CD4-positive, alpha-beta T cell treated with Interferon gamma for 1 hour (primary cell): ENCODE measurements at regions not wholly inside any gene's neighbourhood (a gene's known extent, or its start where the extent isn't known, plus 50 kb on each side); places are given as distances from the start of the nearest gene placed in this dataset.

Source experiments
- DNase-seq: peaks from one replicate; pipeline ENCODE4 v3.0.0-alpha.2; 2020

- no peak for DNase-seq
Observed at GRCh38 chr10:113329121-113329596, 223.7 kb upstream of the HABP2 start.

- DNase-seq = no peak
Observed at GRCh38 chr10:113331961-113332360, 220.9 kb upstream of the HABP2 start.

GRCh38 chr10:113333313-113333712 lies 219.5 kb upstream of the HABP2 start:
- DNase-seq = no peak

- no peak for DNase-seq
Observed at GRCh38 chr10:113335592-113335991, 217.3 kb upstream of the HABP2 start.

GRCh38 chr10:113336549-113337130 lies 216.2 kb upstream of the HABP2 start:
- DNase-seq = no peak

DNA sequence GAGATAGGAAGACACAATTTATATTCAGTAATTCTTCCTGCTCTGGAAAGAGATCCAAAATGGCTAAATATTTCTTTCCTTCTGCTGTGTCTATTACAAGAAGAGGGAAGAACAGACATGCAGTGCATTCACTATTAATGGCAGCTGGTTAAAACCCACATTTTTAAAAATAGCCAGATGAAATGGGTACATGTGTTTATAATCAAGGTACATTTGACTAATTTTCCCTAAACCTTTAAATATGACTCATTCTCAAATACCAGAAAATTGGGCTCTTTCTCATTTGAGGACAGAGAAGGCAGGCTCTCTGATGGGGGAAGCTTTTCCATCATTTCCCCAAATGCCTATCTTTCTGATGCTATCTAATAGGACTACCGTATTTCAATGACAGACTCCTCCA lies 215.7 kb upstream of the HABP2 start:
- no peak for DNase-seq

DNA sequence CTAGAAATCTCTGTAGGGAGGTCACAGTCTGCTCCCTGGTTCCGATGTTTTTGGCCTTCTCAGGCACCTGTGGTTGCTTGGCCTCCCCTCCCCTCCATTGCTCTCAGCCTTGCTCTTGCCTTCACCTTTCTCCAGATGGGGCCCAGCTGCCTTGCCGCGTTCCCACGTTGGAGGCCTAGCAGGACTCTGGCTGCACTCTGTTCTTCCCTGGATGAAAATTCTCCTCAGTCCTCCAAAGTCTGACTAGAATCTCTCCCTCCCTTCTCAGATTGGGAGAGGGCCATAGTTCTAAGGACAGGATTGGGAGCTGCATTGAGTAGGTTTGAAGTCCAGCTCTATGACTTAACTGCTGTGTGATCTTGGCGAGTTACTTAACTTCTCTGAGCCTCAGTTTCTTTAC lies 213.7 kb upstream of the HABP2 start:
- DNase-seq = no peak

DNA sequence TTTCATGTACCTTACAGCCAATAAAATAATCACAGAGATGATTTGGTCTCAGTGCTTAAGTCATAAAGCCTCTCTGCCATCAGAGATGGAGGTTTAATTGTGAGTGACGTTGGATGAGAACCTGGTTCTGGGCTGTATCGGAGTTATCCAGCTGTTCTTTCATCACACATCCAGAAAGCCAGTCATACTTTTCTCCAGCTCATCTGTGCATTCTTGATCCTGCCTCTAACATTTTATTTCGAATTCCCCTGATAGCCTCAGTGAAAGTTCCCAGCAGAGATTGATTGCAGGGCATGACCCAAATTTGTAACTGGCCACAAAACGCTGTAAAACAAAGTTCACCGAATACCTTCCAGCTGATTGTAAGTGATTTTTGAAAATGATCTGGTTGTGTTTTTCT lies 212.6 kb upstream of the HABP2 start:
- DNase-seq = no peak

DNA sequence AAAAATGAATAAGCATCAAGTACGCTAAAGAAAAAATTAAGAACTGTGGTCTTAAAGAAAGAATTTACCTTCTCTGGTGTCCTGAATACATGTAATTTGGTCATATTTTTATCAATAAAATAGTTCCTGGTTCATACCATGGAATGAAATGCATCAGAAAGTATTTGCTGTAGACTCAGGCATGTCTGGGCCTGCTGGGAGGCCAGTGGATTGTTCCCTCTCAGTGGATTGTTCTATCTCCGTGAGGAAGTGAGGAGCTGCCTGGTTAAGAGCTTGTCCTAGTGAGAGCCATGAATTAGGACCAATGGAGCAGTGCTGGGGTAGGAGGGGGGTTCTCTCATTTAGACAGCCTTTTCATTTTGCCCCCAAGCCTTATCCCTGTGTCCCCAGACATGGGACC lies 211.7 kb upstream of the HABP2 start:
- DNase-seq = no peak

- no peak for DNase-seq
Observed at GRCh38 chr10:113345826-113346624, 206.8 kb upstream of the HABP2 start.

DNA sequence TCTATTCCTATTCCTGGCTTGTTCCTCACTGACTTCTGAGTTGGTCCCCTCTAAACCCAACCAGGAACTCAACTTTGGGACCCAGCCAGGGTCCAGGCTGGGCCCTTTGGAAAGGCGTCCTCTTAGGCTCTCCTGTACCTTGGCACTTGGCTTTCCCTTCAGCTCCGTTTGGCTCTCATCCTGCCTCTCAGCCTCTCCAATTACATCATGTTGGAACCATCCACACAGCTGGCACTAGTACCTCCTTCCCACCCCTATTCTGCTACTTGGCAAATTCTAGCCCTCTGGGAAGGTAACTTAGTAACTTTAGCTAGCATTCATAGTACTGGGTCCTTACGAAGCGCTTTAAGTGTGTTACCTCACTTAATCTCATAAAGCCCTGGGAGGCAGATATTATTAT lies 205.3 kb upstream of the HABP2 start:
- no peak for DNase-seq

GRCh38 chr10:113348694-113349093 lies 204.2 kb upstream of the HABP2 start:
- DNase-seq = no peak

DNA sequence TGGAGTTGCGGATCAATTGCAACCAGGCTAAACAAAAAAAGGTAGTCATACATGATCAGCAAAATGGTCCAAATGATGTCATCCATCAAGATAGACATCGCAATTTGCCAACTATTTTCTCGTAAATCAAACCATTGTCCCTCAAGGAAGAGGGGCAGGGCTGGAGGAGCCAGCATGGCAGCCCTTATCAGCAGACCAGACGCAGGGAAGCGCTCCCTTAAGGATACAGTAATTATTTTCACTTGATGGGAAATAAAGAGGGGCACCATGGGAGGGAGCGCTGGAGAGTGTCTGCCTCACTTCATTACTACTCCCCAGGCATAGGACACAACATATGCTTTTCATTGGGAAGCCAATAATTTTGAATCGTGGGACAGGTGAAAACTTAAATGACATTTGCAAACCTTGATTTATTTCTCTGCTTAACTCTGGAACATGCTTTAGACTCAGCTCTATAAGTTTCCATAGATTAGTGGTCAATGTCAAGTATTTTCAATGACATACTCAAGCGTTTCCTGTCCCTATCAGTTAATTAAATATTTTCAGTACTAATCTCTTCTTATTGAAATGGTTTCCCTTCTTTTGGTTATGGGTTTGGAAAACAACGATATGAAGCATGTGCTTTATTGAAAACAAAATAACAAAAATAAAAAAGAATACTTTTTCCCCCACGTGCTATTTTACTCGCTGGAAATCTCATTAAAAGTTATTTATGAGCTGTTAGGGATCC lies 202.4 kb upstream of the HABP2 start:
- DNase-seq = no peak

GRCh38 chr10:113354711-113355110 lies 198.1 kb upstream of the HABP2 start:
- DNase-seq = no peak

GRCh38 chr10:113356794-113357680 lies 195.8 kb upstream of the HABP2 start:
- no peak for DNase-seq

GRCh38 chr10:113357681-113358300 lies 195.1 kb upstream of the HABP2 start:
- DNase-seq = no peak

DNA sequence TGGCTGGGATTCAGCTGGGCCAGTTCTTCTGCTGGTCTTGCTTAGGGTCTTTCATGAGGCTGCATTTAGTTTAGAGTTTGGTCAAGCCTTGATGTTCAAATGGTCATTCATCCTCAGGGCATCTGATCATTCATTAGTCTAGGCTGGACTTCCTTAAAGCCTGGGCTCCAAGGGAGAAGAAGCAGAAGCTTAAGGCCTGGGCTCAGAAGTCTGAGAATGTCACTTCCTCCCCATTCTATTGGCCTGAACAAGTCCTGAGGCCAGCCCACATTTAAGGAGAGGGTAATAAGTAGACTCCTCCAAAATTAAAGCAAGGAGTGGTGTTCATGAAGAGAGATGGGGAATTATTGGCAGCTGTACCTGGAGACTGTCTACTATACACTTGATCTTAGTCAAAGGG lies 193.2 kb upstream of the HABP2 start:
- DNase-seq = no peak

DNA sequence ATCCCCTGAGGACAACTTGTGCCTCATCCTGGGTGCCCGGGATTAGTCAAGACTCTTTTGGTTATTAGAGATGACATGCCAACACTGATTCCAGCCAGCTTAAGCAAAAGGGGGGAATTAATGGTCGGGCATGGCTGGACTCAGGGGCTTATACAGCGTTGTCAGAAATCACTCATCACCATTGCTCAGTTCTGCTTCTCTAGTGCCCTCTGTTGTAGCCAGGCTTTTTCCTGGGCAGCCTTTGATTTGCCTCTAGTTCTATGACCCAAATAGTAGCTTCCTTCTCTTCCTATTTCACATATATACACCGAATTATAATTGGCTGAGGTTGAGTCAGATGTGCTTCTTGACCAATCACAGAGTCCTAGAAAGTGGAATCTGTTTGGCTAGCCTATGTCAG lies 192.0 kb upstream of the HABP2 start:
- no peak for DNase-seq

- no peak for DNase-seq
Observed at GRCh38 chr10:113362645-113363091, 190.2 kb upstream of the HABP2 start.

DNA sequence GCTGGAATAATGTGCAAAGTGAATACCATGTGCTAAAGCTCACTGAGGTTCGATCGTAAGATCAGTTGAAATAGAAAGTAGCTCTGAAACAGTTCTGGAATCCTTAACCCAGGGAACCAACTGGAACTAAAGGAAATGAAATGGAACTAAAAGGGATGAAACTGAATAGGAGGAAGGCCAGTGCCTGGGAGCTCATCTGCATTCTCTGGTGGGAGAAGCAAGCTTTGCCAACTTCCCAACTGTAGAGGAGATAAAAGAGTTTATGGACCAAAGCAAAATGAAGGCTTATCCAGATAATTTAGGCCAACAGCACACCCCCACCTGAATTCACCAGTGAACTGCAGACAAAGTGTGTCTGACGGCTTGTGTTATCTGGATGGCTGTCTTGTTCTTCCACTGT lies 188.6 kb upstream of the HABP2 start:
- no peak for DNase-seq

- no peak for DNase-seq
Observed at GRCh38 chr10:113368666-113369364, 184.0 kb upstream of the HABP2 start.

DNA sequence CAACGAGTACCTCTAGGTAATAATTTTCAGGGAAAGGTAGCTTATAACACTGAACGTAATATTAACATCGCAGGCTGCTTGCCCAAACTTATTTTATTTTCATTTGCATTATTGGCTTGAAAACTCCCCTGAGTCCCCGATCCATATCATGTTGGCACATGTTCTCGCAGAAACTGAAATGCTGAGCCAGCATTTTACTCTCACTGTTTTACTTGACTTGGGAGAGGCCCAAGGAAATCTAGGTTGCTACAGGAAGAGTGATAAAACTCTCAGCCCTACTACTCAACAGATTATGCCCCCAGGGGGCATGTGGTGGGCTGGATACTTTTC lies 183.5 kb upstream of the HABP2 start:
- DNase-seq = no peak
